H1 (cell line): ENCODE measurements at regions not wholly inside any gene's neighbourhood (a gene's known extent, or its start where the extent isn't known, plus 50 kb on each side); places are given as distances from the start of the nearest gene placed in this dataset.

ENCODE experiments used
- CTCF ChIA-PET: fragments of 300-600 bp; sonication (Branson Sonifier 250); formaldehyde crosslinking; loops from one replicate; lab custom pipeline; 2021; ENCODE audit not compliant: partially characterized antibody; lab: Charles Lee
- POLR2A ChIA-PET: fragments of 300-600 bp; sonication (Branson Sonifier 250); formaldehyde crosslinking; loops from one replicate; lab custom pipeline; 2021; ENCODE audit warnings: inconsistent platforms; ENCODE audit not compliant: partially characterized antibody; lab: Charles Lee
- DNase-seq, 2 experiments: peaks; one replicate each; pipeline versions ENCODE4 v3.0.0 to v3.0.0-alpha.2; 2010 to 2022; ENCODE audit warnings: low spot score in 2 of 2, low read depth in 1 of 2, mixed read lengths in 1 of 2
- FAIRE-seq: peaks from 2 replicates; lab custom pipeline; 2011; peaks lifted over from hg19 to GRCh38; lab: Jason Lieb, UNC
- H2AFZ ChIP-seq: 2 replicates; pipeline ENCODE4 v1.8.1; 2012; ENCODE audit warnings: low read length, inconsistent platforms
- H2AK5ac ChIP-seq: 2 replicates; pipeline ENCODE4 v1.6.1; 2013; ENCODE audit warnings: low read depth, low read length
- H2BK120ac ChIP-seq: replicated peaks from 2 replicates; pipeline ENCODE3; 2013; ENCODE audit warnings: low read depth, low read length, inconsistent platforms
- H2BK12ac ChIP-seq: 2 replicates; pipeline ENCODE4 v1.6.1; 2013; ENCODE audit warnings: low read depth, low read length
- H2BK15ac ChIP-seq: 2 replicates; pipeline ENCODE4 v1.6.1; 2013; ENCODE audit warnings: low read length
- H2BK20ac ChIP-seq: 2 replicates; pipeline ENCODE4 v1.6.1; 2013; ENCODE audit warnings: low read length
- H2BK5ac ChIP-seq: 2 replicates; pipeline ENCODE4 v1.6.1; 2013; ENCODE audit warnings: low read depth, low read length
- H3K14ac ChIP-seq: 2 replicates; pipeline ENCODE4 v1.6.1; 2013; ENCODE audit warnings: inconsistent platforms; ENCODE audit not compliant: insufficient read length
- H3K18ac ChIP-seq: 2 replicates; pipeline ENCODE4 v1.6.1; 2013; ENCODE audit warnings: low read length; ENCODE audit errors: extremely low read depth
- H3K23ac ChIP-seq: 2 replicates; pipeline ENCODE4 v1.6.1; 2013; ENCODE audit warnings: inconsistent platforms; ENCODE audit not compliant: insufficient read length
- H3K23me2 ChIP-seq: 2 replicates; pipeline ENCODE4 v1.6.1; 2013; ENCODE audit warnings: low read depth, low read length
- H3K27ac ChIP-seq: 2 replicates; pipeline ENCODE4 v1.6.1; 2011; ENCODE audit warnings: low read depth, low read length, inconsistent platforms
- H3K27me3 ChIP-seq, 4 experiments: replicated peaks in 1 of 4; 1 replicate in 1 of 4; 2 replicates in 3 of 4; pipeline versions ENCODE4 v1.6.1 to v1.8.1; 2011 to 2013; ENCODE audit warnings: low read length in 3 of 4, mild to moderate bottlenecking in 3 of 4, inconsistent platforms in 2 of 4, mixed read lengths in 2 of 4, moderate library complexity in 1 of 4; ENCODE audit not compliant: control insufficient read depth in 3 of 4, insufficient read depth in 3 of 4; ENCODE audit errors: extremely low read depth in 1 of 4
- H3K36me3 ChIP-seq, 4 experiments: 2 replicates each; pipeline versions ENCODE4 v1.6.1 to v1.8.1; 2011 to 2013; ENCODE audit warnings: mild to moderate bottlenecking in 4 of 4, low read length in 3 of 4, moderate library complexity in 2 of 4, control low read depth in 1 of 4, inconsistent platforms in 1 of 4; ENCODE audit not compliant: insufficient read depth in 4 of 4, control insufficient read depth in 2 of 4
- H3K4ac ChIP-seq: replicated peaks from 2 replicates; pipeline ENCODE3; 2013; ENCODE audit warnings: low read length, low read depth, mixed read lengths, inconsistent platforms; ENCODE audit not compliant: insufficient read length
- H3K4me1 ChIP-seq, 4 experiments: replicated peaks in 1 of 4; 1 replicate in 1 of 4; 2 replicates in 3 of 4; pipeline versions ENCODE4 v1.6.1 to v1.8.1; 2011 to 2013; ENCODE audit warnings: low read length in 3 of 4, inconsistent platforms in 2 of 4, mixed read lengths in 1 of 4; ENCODE audit not compliant: insufficient read depth in 4 of 4, control insufficient read depth in 3 of 4
- H3K4me2 ChIP-seq, 2 experiments: 2 replicates each; pipeline versions ENCODE4 v1.6.1 to v1.8.1; 2011 to 2013; ENCODE audit warnings: low read depth in 2 of 2, low read length in 2 of 2, control low read depth in 1 of 2, inconsistent platforms in 1 of 2, mild to moderate bottlenecking in 1 of 2; ENCODE audit not compliant: insufficient read depth in 1 of 2
- H3K4me3 ChIP-seq, 4 experiments: fragments of 200-600, 300-600 bp in 1 of 4; sonication (generic), shearing (Covaris generic), sonication (Bioruptor Twin) in 1 of 4; 2 replicates each; pipeline versions ENCODE4 v1.5.1 to v1.8.1; 2011 to 2016; ENCODE audit warnings: low read length in 4 of 4, low read depth in 3 of 4, control low read depth in 2 of 4, inconsistent platforms in 2 of 4, mild to moderate bottlenecking in 2 of 4, mixed read lengths in 1 of 4, moderate library complexity in 1 of 4; ENCODE audit not compliant: insufficient read depth in 2 of 4; ENCODE audit errors: extremely low read depth in 1 of 4
- H3K56ac ChIP-seq: replicated peaks from 2 replicates; pipeline ENCODE3; 2013; ENCODE audit warnings: low read depth, mild to moderate bottlenecking, mixed read lengths, low read length, inconsistent platforms; ENCODE audit not compliant: insufficient read length
- H3K79me1 ChIP-seq: 2 replicates; pipeline ENCODE4 v1.6.1; 2013; ENCODE audit warnings: low read depth, low read length, control low read depth
- H3K79me2 ChIP-seq, 2 experiments: 2 replicates each; pipeline versions ENCODE4 v1.6.1 to v1.8.1; 2012 to 2013; ENCODE audit warnings: low read length in 2 of 2, mild to moderate bottlenecking in 2 of 2, inconsistent platforms in 1 of 2; ENCODE audit not compliant: insufficient read depth in 2 of 2, control insufficient read depth in 1 of 2
- H3K9ac ChIP-seq, 4 experiments: replicated peaks in 1 of 4; 1 replicate in 1 of 4; 2 replicates in 3 of 4; pipeline versions ENCODE4 v1.6.1 to v1.8.1; 2011 to 2013; ENCODE audit warnings: low read depth in 3 of 4, low read length in 3 of 4, control low read depth in 2 of 4, mild to moderate bottlenecking in 2 of 4, moderate library complexity in 2 of 4, inconsistent platforms in 1 of 4; ENCODE audit errors: extremely low read depth in 1 of 4
- H3K9me3 ChIP-seq, 2 experiments: 2 replicates each; pipeline versions ENCODE4 v1.6.1 to v1.8.1; 2012 to 2013; ENCODE audit warnings: mild to moderate bottlenecking in 2 of 2, moderate library complexity in 2 of 2, control low read depth in 1 of 2, inconsistent platforms in 1 of 2, low read depth in 1 of 2, low read length in 1 of 2, mixed read lengths in 1 of 2; ENCODE audit not compliant: insufficient read depth in 2 of 2
- H4K20me1 ChIP-seq, 2 experiments: replicated peaks in 1 of 2; 2 replicates each; pipeline versions ENCODE3 to v1.8.1; 2011 to 2013; ENCODE audit warnings: inconsistent platforms in 2 of 2, low read length in 2 of 2, mild to moderate bottlenecking in 1 of 2; ENCODE audit not compliant: insufficient read depth in 2 of 2, control insufficient read depth in 1 of 2
- H4K5ac ChIP-seq: 2 replicates; pipeline ENCODE4 v1.6.1; 2013; ENCODE audit warnings: low read length, low read depth, mixed read lengths, inconsistent platforms; ENCODE audit not compliant: insufficient read length
- H4K8ac ChIP-seq: 2 replicates; pipeline ENCODE4 v1.8.0; 2013; ENCODE audit warnings: mild to moderate bottlenecking, moderate library complexity, low read length, inconsistent platforms; ENCODE audit not compliant: insufficient read depth; ENCODE audit errors: extremely low read depth
- H4K91ac ChIP-seq: replicated peaks from 2 replicates; pipeline ENCODE3; 2013; ENCODE audit warnings: low read length, mixed read lengths, inconsistent platforms; ENCODE audit not compliant: insufficient read length
- ATF2 ChIP-seq: IDR thresholded peaks from 2 replicates; pipeline ENCODE4 v1.6.1; 2012; ENCODE audit warnings: low read length, inconsistent platforms
- CHD2 ChIP-seq: IDR thresholded peaks from 2 replicates; pipeline ENCODE4 v1.6.1; 2012; ENCODE audit warnings: low read length, improper control_type of control experiment
- NANOG ChIP-seq: IDR thresholded peaks from 2 replicates; pipeline ENCODE4 v1.6.1; 2011; ENCODE audit warnings: low read length, low read depth, mild to moderate bottlenecking, inconsistent platforms; ENCODE audit not compliant: insufficient read depth, poor library complexity, severe bottlenecking
- POLR2A ChIP-seq, 2 experiments: IDR thresholded peaks; 1 replicate in 1 of 2; 2 replicates in 1 of 2; pipeline ENCODE4 v1.6.1; 2011; ENCODE audit warnings: low read depth in 2 of 2, low read length in 2 of 2, mild to moderate bottlenecking in 2 of 2; ENCODE audit errors: control extremely low read depth in 1 of 2
- RFX5 ChIP-seq: IDR thresholded peaks from 2 replicates; pipeline ENCODE4 v1.6.1; 2011; ENCODE audit warnings: low read depth, low read length, improper control_type of control experiment, borderline replicate concordance
- YY1 ChIP-seq: IDR thresholded peaks from 2 replicates; pipeline ENCODE4 v1.6.1; 2011; ENCODE audit warnings: low read depth, mild to moderate bottlenecking, low read length
- WGBS, 2 experiments: shearing (Covaris generic) in 1 of 2; methylation state at CpG; one replicate each; pipeline versions ENCODE4 v1.1.6 to v1.1.7; 2013 to 2015; ENCODE audit warnings: low lambda C conversion rate in 2 of 2, mixed read lengths in 2 of 2, inconsistent platforms in 1 of 2, low coverage in 1 of 2, missing lambda C conversion rate in 1 of 2; ENCODE audit not compliant: insufficient replicate concordance in 2 of 2, insufficient coverage in 1 of 2, insufficient read length in 1 of 2; ENCODE audit errors: extremely low coverage in 1 of 2, missing lambda C conversion rate in 1 of 2; 5-methylcytosine and 5-hydroxymethylcytosine counted together

DNA sequence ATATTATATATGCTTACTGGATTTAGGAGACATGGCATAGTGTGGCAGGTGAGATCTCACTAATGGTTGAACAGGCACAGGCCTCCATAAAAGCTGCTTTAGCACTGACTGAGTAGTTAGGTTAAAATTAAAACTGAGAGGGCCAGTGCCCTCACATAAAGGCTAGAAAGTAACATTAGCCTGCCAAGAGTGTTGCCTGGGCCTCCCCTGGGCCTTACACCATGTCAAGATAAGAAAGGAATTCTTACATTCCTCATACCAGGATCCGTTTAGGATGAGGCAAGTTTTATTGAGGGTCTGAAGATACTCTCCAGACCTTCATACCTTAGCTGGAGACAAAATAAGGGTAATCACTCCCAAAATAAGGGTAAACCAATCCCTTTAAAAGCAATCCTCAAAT is 1011.8 kb downstream of the PLA2G4A start:
- Histone ChIP-seq H3K27me3 (no peaks in the 10 kb centered on the region), H2BK12ac (no peak overlapping the region), H3K9ac (no peak overlapping the region), H3K14ac (no peak overlapping the region), H2BK120ac (no peak overlapping the region), H3K56ac (no peak overlapping the region), H3K18ac (no peak overlapping the region), H2BK20ac (no peak overlapping the region), H2AFZ (no peak overlapping the region), H4K20me1 (no peaks in the 10 kb centered on the region), H2BK15ac (no peak overlapping the region), H3K23ac (no peak overlapping the region), H2AK5ac (no peak overlapping the region), H3K9me3 (peaks cover 8 to 11% of the 10 kb centered on the region in 2 experiments), H4K91ac (no peak overlapping the region), H4K5ac (no peak overlapping the region), H4K8ac (no peak overlapping the region), H3K4me2 (no peak overlapping the region), H3K79me1 (no peaks in the 10 kb centered on the region), H3K27ac (no peak overlapping the region), H3K4ac (no peak overlapping the region), H3K79me2 (no peaks in the 10 kb centered on the region), H3K23me2 (no peaks in the 10 kb centered on the region), H3K4me3 (no peak overlapping the region), H2BK5ac (no peak overlapping the region), H3K36me3 (no peaks in the 10 kb centered on the region; a peak in 1 of 8 replicates), H3K4me1 (no peaks in the 10 kb centered on the region)
- POLR2A ChIA-PET, result no interaction called here
- CTCF ChIA-PET, result no interaction called here
- DNase-seq (no peak), FAIRE-seq (no peak)
- TF ChIP-seq RFX5 (no peak), YY1 (no peak), POLR2A (IDR thresholded peaks at IDR 0.05; ENCODE audit: control extremely low read depth in 1 of 2, low read depth in 2 of 2, low read length in 2 of 2) (no peak), CHD2 (no peak), ATF2 (no peak), NANOG (no peak)
- whole genome bisulfite sequencing, 2 experiments, result 67% methylated on average over 1 of the region's 1 CpG; no CpG with 5 or more reads in 1 of the 2 experiments
